SKM-1 (cell line): ENCODE measurements at regions not wholly inside any gene's neighbourhood (a gene's known extent, or its start where the extent isn't known, plus 50 kb on each side); places are given as distances from the start of the nearest gene placed in this dataset.

ENCODE experiments used
- DNase-seq: peaks from one replicate; lab custom pipeline; 2025; ENCODE audit not compliant: unreplicated experiment; lab: John Stamatoyannopoulos, UW

DNA sequence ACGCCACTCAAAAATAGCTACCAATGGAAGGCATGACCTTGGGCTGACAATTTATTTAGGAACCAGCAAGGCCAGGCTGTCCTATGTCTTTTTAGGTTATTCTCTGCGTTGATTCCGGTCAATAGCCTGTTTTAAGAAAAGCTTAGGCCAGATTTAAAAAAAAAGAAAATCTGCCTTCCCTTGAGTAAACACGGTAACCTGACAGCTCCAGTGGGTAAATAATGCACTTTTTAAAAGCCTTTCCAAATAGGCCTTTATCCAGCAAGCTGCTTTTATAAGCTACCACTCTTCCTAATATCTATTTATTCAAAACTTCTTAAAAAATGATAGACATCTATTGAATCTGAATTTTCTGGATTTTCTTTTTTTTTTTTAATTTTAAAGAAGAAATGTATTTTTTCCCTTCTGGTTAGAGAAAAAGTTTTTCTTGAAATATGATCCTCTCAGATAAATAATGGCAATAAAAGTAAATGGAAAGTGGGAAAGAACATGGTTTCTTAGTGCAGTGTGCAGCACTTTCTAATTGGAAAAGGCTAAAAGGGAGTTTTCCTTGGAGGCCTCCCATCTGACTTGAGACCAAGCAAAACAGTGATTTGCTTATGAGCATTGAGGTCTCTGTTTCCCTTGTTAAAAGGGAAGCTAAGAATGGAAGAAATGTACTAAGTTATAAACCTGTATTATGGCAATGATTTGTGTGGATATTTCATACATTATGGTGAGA lies 281.0 kb upstream of the RUNX1 start:
- DNase-seq = no peak

- DNase-seq = no peak
These were observed 279.9 kb upstream of the RUNX1 start for GRCh38 chr21:35328856-35329455.

DNA sequence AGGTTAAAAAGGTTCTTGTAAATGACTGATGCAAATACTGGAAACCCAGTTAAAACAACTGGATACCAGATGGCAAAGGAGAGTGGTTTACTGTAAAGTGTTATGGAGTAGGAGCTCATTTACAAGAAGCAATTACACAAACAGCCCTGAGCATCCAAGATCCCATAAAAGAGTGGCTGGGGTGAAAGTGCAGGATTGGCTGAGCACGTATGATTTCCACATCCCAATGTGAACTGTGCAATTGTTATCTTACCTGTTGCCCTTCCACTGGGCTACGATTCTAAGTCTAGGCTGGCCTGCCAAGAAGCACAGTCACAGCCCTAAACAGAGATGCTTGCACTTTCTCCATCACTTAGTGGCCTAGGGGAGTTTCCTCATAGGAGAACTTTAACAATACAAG lies 277.6 kb upstream of the RUNX1 start:
- no peak for DNase-seq

GRCh38 chr21:35325953-35326352 lies 276.9 kb upstream of the RUNX1 start:
- DNase-seq = no peak

- no peak for DNase-seq
These were observed 275.5 kb upstream of the RUNX1 start for GRCh38 chr21:35324372-35325220.

- DNase-seq = no peak
These were observed 274.8 kb upstream of the RUNX1 start for GRCh38 chr21:35323947-35324346.

- DNase-seq = no peak
These were observed 272.5 kb upstream of the RUNX1 start for GRCh38 chr21:35321322-35322200.

DNA sequence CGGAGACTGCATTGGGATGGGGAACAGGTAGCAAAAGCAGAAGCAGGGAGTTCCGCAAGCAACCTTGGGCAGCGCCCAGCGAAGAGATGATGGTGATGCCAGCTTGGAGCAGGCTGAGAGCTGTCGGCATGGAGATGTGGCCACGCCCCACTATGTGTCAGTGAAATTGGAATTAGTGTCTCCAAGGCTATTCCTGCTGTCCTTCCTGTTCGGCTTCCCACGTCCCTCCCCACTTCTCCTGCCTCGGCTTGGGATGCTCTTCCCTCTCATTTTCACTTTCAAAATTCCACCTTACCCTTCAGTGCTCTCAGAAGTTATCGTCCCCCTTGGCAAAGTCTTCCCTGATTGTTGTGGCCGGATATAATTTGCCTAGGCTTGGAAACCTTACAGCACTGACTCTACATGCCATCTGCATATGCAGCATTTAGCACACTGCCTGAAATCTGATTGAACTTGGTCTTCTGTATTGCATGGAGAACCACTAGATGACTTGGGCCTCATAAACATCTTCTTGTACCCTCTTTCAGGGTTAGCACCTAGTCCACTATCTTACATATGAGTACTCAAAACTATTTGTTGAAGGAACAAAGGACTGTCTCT lies 270.7 kb upstream of the RUNX1 start:
- DNase-seq = no peak

GRCh38 chr21:35316933-35317332 lies 267.8 kb upstream of the RUNX1 start:
- DNase-seq = no peak

GRCh38 chr21:35316456-35316855 lies 267.4 kb upstream of the RUNX1 start:
- DNase-seq = no peak

DNA sequence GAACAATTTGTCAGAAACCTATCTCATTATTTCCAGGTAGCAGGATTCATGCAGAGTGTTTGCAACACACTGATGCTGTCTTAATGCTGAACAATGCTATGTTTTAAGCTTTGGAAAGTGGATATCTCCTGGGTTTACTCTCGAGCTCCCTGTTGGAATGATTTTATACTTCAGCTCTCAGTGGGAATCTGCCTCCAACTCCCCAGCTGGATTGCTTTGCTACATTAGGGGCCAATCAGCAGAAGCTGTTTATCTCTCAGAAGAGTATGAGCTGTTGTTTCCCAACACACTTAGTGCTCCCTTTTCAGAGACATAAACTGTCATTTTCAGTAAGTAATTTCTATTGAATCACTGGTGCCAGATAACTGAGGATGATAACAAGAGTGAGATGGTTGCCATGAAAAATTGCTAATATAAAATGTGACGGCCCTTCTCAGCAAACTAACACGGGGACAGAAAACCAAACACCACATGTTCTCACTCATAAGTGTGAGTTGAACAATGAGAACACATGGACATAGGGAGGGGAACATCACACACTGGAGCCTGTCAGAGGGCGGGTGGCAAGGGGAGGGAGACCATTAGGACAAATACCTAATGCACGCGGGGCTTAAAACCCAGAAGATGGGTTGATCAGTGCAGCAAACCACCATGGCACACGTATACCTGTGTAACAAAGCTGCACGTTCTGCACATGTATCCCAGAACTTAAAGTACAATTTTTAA lies 265.9 kb upstream of the RUNX1 start:
- DNase-seq = no peak

GRCh38 chr21:35311985-35312384 lies 262.9 kb upstream of the RUNX1 start:
- DNase-seq = no peak

DNA sequence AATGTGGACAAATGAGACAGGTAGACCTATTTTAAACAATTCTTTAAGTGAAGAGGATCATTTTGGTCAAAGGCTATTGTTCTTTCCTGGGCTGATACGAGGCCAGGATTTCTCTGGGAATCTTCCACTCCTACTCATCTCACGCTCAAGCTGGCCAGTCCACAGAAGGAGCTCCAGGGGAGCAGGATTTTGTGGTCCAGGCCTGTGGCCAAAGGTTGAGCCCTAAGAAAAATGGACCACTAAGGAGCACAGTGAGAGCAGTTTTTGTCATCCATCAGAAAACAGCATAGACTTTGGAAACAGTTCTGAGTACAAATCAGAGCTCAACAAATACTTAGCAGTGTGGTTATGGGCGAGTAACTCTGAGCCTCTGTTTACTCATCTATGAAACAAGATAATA lies 260.2 kb upstream of the RUNX1 start:
- no peak for DNase-seq

GRCh38 chr21:35303085-35303484 lies 254.0 kb upstream of the RUNX1 start:
- no peak for DNase-seq

DNA sequence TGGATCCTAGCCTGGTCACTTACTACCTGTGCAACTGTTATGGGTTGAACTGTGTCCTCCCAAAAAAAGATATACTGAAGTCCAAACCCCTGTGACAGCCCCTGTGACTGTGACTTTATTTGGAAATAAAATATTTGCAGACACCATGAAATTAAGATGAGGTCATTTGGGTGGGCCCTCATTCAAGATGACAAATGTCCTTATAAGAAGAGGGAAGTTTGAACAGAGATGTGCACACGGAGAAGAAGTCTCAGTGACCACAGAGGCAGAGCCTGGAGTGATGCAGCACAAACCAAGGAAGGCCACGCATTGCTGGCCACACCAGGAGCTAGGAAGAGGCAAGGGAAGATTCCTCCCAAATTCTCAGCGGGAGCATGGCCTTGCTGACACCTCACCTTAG lies 249.7 kb upstream of the RUNX1 start:
- no peak for DNase-seq

DNA sequence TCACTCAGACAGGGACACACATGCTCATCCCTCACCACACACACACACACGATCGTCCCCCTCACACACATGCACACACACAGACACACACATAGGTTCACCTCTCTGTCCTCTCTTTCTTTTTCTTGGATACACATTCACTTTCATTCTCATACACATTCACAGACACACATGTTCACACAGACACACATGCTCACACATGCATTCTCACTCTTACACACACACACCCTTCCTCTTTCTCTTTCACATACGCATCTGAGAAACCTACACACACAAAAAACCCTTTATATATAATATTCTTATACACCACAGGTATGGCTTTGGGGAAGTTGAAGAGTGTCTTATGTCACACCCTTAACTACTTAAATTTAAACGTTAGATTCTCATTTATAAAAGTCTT lies 248.6 kb upstream of the RUNX1 start:
- DNase-seq = no peak

DNA sequence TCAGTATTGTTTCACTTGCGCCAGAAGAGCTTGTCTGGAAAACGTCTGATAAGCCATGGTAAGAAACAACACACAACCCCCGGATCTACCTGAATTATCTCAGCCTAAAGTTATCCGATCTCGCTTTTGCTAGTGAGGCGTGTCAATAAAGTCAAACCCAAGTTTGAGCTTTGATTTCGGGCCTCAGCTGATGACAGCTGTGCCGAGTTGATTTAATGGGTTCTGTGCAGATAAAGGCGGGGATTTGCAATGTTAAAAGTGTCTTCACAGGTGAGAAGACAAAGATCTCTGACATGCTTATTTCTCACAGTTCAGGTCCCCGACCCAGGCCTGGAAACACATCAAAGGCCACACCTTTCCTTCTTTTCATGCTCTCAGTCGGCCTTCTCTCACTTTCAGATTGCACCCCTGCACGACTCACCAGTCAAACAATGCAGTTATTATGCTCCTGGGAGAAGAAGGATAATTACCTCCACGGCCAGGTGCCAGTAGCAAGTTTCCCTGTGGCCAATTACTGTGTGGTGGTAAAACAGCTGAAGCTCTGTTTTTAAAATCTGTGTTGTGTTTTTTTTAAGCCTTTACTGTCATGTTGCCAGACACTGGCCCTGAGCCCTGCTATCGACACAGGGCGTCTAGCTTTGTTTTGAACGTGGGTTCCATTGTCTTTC lies 245.3 kb upstream of the RUNX1 start:
- no peak for DNase-seq

GRCh38 chr21:35291973-35292627 lies 243.0 kb upstream of the RUNX1 start:
- DNase-seq = no peak

GRCh38 chr21:35291034-35291433 lies 241.9 kb upstream of the RUNX1 start:
- DNase-seq = no peak
